NCI-H1092 treated with DMSO at 0.1 percent for 48 hours (cell line): ENCODE measurements at regions not wholly inside any gene's neighbourhood (a gene's known extent, or its start where the extent isn't known, plus 50 kb on each side); places are given as distances from the start of the nearest gene placed in this dataset.

Experiments
- DNase-seq: peaks from one replicate; lab custom pipeline; 2025; lab: John Stamatoyannopoulos, UW

DNA sequence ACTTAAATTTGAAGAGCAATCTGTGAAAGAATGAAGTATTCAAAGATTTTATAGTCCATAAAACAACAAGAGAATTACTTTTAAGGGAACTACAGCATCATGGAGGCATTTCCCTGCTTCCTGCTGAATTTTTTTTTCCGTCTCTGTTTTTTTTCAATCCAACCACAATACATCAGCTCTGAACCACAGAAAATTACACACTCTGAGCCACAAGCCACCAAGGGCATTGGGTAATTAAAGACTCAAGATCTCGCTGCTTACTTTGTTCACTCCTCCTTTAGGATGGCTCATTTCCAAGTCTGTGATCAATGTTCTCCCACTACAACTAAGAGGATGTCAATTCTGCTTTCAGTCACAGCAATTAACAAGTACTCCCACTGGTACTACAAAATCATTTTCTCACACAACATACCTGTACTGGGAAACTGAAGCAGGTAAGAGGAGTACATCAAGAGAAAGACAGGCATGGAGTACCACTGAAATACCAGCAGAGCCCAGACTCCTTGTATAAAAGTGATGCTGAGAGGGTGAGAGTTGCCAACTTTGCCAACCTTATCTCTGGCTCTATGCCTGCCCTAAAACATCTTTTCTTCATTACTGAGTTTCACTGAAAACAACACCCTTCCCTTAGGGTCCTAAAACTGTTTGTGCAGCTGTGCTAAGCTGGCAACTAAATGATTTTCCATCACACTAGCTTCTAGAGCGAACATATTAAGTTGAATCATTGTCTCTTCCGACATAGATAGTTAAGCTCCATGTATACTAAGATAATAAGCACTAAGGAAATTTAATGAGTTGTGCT, 105.8 kb upstream of the MAGEB18 start:
- no peak for DNase-seq

- no peak for DNase-seq
These were observed 100.8 kb upstream of the MAGEB18 start for GRCh38 chrX:26037367-26037766.

GRCh38 chrX:26050099-26050498, 88.0 kb upstream of the MAGEB18 start:
- DNase-seq = no peak

- DNase-seq = no peak
These were observed 67.3 kb upstream of the MAGEB18 start for GRCh38 chrX:26070882-26071281.

DNA sequence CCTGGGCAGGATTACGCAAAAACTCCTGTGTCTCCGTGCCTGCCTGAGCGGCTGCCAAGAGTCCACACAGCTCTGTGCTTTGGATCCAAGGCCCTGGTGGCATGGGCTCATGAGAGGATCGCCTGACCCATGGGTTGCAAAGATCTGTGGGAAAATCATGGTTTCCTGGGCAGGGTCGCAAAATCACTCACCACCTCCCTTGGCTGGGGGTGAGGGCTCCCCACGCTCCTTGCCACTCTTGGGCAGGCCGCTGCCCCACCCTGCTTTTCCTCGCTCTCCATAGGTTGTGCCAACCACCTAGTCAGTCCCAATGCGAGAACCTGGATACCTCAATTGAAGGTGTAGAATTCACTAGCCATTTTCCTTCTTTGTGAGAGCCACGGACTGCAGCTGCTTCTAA, 66.5 kb upstream of the MAGEB18 start:
- no peak for DNase-seq

DNA sequence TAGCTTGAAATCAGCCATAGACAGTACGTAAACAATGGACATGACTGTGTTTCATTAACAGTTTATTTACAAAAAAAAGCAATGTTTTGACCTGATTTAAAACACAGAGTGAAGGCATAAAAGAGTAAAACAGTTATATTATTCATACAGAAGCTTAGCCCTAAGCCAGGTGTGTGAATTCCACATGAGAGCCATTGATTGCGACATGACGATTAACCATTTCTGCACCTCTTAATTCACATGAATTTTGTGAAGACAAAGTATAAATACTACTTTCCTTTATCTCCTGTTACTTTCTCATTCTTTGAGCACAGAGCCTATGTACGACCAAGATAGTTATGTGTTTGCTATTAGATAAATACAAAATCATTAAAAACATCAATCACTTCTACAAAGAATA, 55.0 kb upstream of the MAGEB18 start:
- DNase-seq = no peak
